Activated CD4-positive, alpha-beta T cell treated with anti-CD3 and anti-CD28 coated beads, Interleukin-2, amount 10 ng/mL, durations not matched to agents 24 days and 14 days (primary cell): ENCODE measurements at regions not wholly inside any gene's neighbourhood (a gene's known extent, or its start where the extent isn't known, plus 50 kb on each side); places are given as distances from the start of the nearest gene placed in this dataset.

ENCODE experiments used
- DNase-seq: peaks from one replicate; pipeline ENCODE4 v3.0.0; 2022
- H3K27ac Mint-ChIP-seq: one replicate; pipeline ENCODE4 v1.8.0; 2022; ENCODE audit warnings: mild to moderate bottlenecking, mixed read lengths
- H3K27me3 Mint-ChIP-seq: one replicate; pipeline ENCODE4 v1.8.0; 2022; ENCODE audit warnings: mixed read lengths
- H3K36me3 Mint-ChIP-seq: one replicate; pipeline ENCODE4 v1.8.0; 2022; ENCODE audit warnings: low read depth, mild to moderate bottlenecking, mixed read lengths
- H3K4me1 Mint-ChIP-seq: one replicate; pipeline ENCODE4 v1.8.0; 2021; ENCODE audit warnings: mixed read lengths
- H3K4me3 Mint-ChIP-seq: one replicate; pipeline ENCODE4 v1.8.0; 2022; ENCODE audit warnings: mild to moderate bottlenecking, moderate library complexity, mixed read lengths
- H3K9me3 Mint-ChIP-seq: one replicate; pipeline ENCODE4 v1.8.0; 2021; ENCODE audit warnings: mixed read lengths
- intact Hi-C: fragments of 100-400 bp; cut with micrococcal nuclease; formaldehyde crosslinking; loops from one replicate; pipeline ENCODE4 v1.15.1; 2023

- H3K36me3 Mint-ChIP-seq = no peaks in the 10 kb centered on the region
- H3K4me1 Mint-ChIP-seq = no peaks in the 10 kb centered on the region
- H3K27me3 Mint-ChIP-seq = peaks cover 3% of the 10 kb centered on the region
- no peaks in the 10 kb centered on the region for H3K9me3 Mint-ChIP-seq
- no peak overlapping the region for H3K27ac Mint-ChIP-seq
- intact Hi-C loops = no loop called here
- H3K4me3 Mint-ChIP-seq = no peak overlapping the region
- no peak for DNase-seq
These were observed 146.3 kb upstream of the APCDD1 start for GRCh38 chr18:10308154-10308553.

GRCh38 chr18:10310626-10311025 lies 143.8 kb upstream of the APCDD1 start:
- no peaks in the 10 kb centered on the region for H3K9me3 Mint-ChIP-seq
- no peak overlapping the region for H3K4me3 Mint-ChIP-seq
- H3K27ac Mint-ChIP-seq = no peak overlapping the region
- H3K4me1 Mint-ChIP-seq = no peaks in the 10 kb centered on the region
- intact Hi-C loops = no loop called here
- DNase-seq = no peak
- H3K36me3 Mint-ChIP-seq = no peaks in the 10 kb centered on the region
- H3K27me3 Mint-ChIP-seq = peaks cover 3% of the 10 kb centered on the region

- no peaks in the 10 kb centered on the region for H3K36me3 Mint-ChIP-seq
These were observed 142.0 kb upstream of the APCDD1 start for GRCh38 chr18:10312326-10313015.

GRCh38 chr18:10313016-10313342 lies 141.5 kb upstream of the APCDD1 start:
- no peaks in the 10 kb centered on the region for H3K4me1 Mint-ChIP-seq
- no peaks in the 10 kb centered on the region for H3K36me3 Mint-ChIP-seq
- intact Hi-C loops = no loop called here
- DNase-seq = no peak
- no peaks in the 10 kb centered on the region for H3K27me3 Mint-ChIP-seq
- no peaks in the 10 kb centered on the region for H3K9me3 Mint-ChIP-seq
- no peak overlapping the region for H3K4me3 Mint-ChIP-seq
- no peak overlapping the region for H3K27ac Mint-ChIP-seq

More at GRCh38 chr18:10312326-10313015, 142.0 kb upstream of the APCDD1 start:
- no peak overlapping the region for H3K4me3 Mint-ChIP-seq
- H3K9me3 Mint-ChIP-seq = no peaks in the 10 kb centered on the region
- DNase-seq = no peak
- H3K27ac Mint-ChIP-seq = no peak overlapping the region
- intact Hi-C loops = no loop called here
- peaks cover 3% of the 10 kb centered on the region for H3K27me3 Mint-ChIP-seq
- H3K4me1 Mint-ChIP-seq = no peaks in the 10 kb centered on the region

- Mint-ChIP-seq H3K4me1 (no peaks in the 10 kb centered on the region), H3K27me3 (no peaks in the 10 kb centered on the region), H3K27ac (no peak overlapping the region), H3K4me3 (no peak overlapping the region), H3K9me3 (no peaks in the 10 kb centered on the region), H3K36me3 (no peaks in the 10 kb centered on the region)
- intact Hi-C loops = no loop called here
- no peak for DNase-seq
These were observed 140.4 kb upstream of the APCDD1 start for GRCh38 chr18:10314066-10314465.

GRCh38 chr18:10315522-10315921 lies 138.9 kb upstream of the APCDD1 start:
- H3K27me3 Mint-ChIP-seq = no peaks in the 10 kb centered on the region
- H3K36me3 Mint-ChIP-seq = no peaks in the 10 kb centered on the region
- H3K9me3 Mint-ChIP-seq = no peaks in the 10 kb centered on the region
- H3K27ac Mint-ChIP-seq = no peak overlapping the region
- no peak overlapping the region for H3K4me3 Mint-ChIP-seq
- DNase-seq = no peak
- intact Hi-C loops = no loop called here
- H3K4me1 Mint-ChIP-seq = no peaks in the 10 kb centered on the region

GRCh38 chr18:10316778-10317177 lies 137.7 kb upstream of the APCDD1 start:
- Mint-ChIP-seq H3K36me3 (no peaks in the 10 kb centered on the region), H3K4me3 (no peak overlapping the region), H3K27ac (no peak overlapping the region), H3K27me3 (no peaks in the 10 kb centered on the region), H3K4me1 (no peaks in the 10 kb centered on the region), H3K9me3 (no peaks in the 10 kb centered on the region)
- intact Hi-C loops = no loop called here
- DNase-seq = no peak

- intact Hi-C loops = no loop called here
- H3K4me3 Mint-ChIP-seq = no peak overlapping the region
- H3K36me3 Mint-ChIP-seq = no peaks in the 10 kb centered on the region
- no peaks in the 10 kb centered on the region for H3K27me3 Mint-ChIP-seq
- H3K4me1 Mint-ChIP-seq = no peaks in the 10 kb centered on the region
- H3K27ac Mint-ChIP-seq = no peak overlapping the region
- DNase-seq = no peak
- no peaks in the 10 kb centered on the region for H3K9me3 Mint-ChIP-seq
These were observed 136.4 kb upstream of the APCDD1 start for GRCh38 chr18:10317864-10318690.

- no peaks in the 10 kb centered on the region for H3K4me1 Mint-ChIP-seq
- no peaks in the 10 kb centered on the region for H3K36me3 Mint-ChIP-seq
- no peak overlapping the region for H3K27ac Mint-ChIP-seq
- no peaks in the 10 kb centered on the region for H3K9me3 Mint-ChIP-seq
- no peak overlapping the region for H3K4me3 Mint-ChIP-seq
- no peak for DNase-seq
- no peaks in the 10 kb centered on the region for H3K27me3 Mint-ChIP-seq
- intact Hi-C loops = no loop called here
These were observed 135.8 kb upstream of the APCDD1 start for GRCh38 chr18:10318691-10318970.

- H3K36me3 Mint-ChIP-seq = no peaks in the 10 kb centered on the region
- no peaks in the 10 kb centered on the region for H3K27me3 Mint-ChIP-seq
These were observed 135.4 kb upstream of the APCDD1 start for GRCh38 chr18:10319026-10319425.

GRCh38 chr18:10319914-10320600 lies 134.4 kb upstream of the APCDD1 start:
- no peaks in the 10 kb centered on the region for H3K36me3 Mint-ChIP-seq
- H3K27me3 Mint-ChIP-seq = no peaks in the 10 kb centered on the region
- no peak for DNase-seq
- no peak overlapping the region for H3K4me3 Mint-ChIP-seq
- H3K9me3 Mint-ChIP-seq = no peaks in the 10 kb centered on the region
- intact Hi-C loops = no loop called here
- no peak overlapping the region for H3K27ac Mint-ChIP-seq
- no peaks in the 10 kb centered on the region for H3K4me1 Mint-ChIP-seq

More at GRCh38 chr18:10319026-10319425, 135.4 kb upstream of the APCDD1 start:
- intact Hi-C loops = no loop called here
- H3K27ac Mint-ChIP-seq = no peak overlapping the region
- no peak for DNase-seq
- no peaks in the 10 kb centered on the region for H3K4me1 Mint-ChIP-seq
- H3K9me3 Mint-ChIP-seq = no peaks in the 10 kb centered on the region
- no peak overlapping the region for H3K4me3 Mint-ChIP-seq

- H3K9me3 Mint-ChIP-seq = no peaks in the 10 kb centered on the region
- no peak for DNase-seq
- H3K27me3 Mint-ChIP-seq = no peaks in the 10 kb centered on the region
- H3K36me3 Mint-ChIP-seq = no peaks in the 10 kb centered on the region
- no peak overlapping the region for H3K27ac Mint-ChIP-seq
- no peaks in the 10 kb centered on the region for H3K4me1 Mint-ChIP-seq
- no peak overlapping the region for H3K4me3 Mint-ChIP-seq
- intact Hi-C loops = no loop called here
These were observed 133.6 kb upstream of the APCDD1 start for GRCh38 chr18:10320791-10321190.

- Mint-ChIP-seq H3K4me1 (no peaks in the 10 kb centered on the region), H3K36me3 (no peaks in the 10 kb centered on the region), H3K27ac (no peak overlapping the region), H3K27me3 (peaks cover 2% of the 10 kb centered on the region), H3K9me3 (no peaks in the 10 kb centered on the region), H3K4me3 (no peak overlapping the region)
- intact Hi-C loops = no loop called here
- DNase-seq = no peak
These were observed 132.9 kb upstream of the APCDD1 start for GRCh38 chr18:10321576-10321975.

GRCh38 chr18:10322004-10322403 lies 132.4 kb upstream of the APCDD1 start:
- H3K27me3 Mint-ChIP-seq = peaks cover 2% of the 10 kb centered on the region
- no peak for DNase-seq
- intact Hi-C loops = no loop called here
- no peaks in the 10 kb centered on the region for H3K9me3 Mint-ChIP-seq
- no peak overlapping the region for H3K4me3 Mint-ChIP-seq
- H3K36me3 Mint-ChIP-seq = no peaks in the 10 kb centered on the region
- H3K4me1 Mint-ChIP-seq = no peaks in the 10 kb centered on the region
- no peak overlapping the region for H3K27ac Mint-ChIP-seq
